LNCaP clone FGC (cell line): ENCODE measurements at regions not wholly inside any gene's neighbourhood (a gene's known extent, or its start where the extent isn't known, plus 50 kb on each side); places are given as distances from the start of the nearest gene placed in this dataset.

Experiments used
- DNase-seq: peaks from one replicate; pipeline ENCODE4 v3.0.0-alpha.2; 2011; ENCODE audit warnings: low read depth
- H3K4me3 ChIP-seq: 2 replicates; pipeline ENCODE4 v1.5.1; 2011; ENCODE audit warnings: mild to moderate bottlenecking, low read depth, low read length, control low read depth
- TF ChIP-seq, protein P1 (sequence below): IDR thresholded peaks from 2 replicates; pipeline ENCODE4 v1.5.1; 2012; ENCODE audit warnings: mild to moderate bottlenecking; ENCODE audit not compliant: control insufficient read depth, insufficient read depth; ENCODE audit errors: extremely low read depth

DNA sequence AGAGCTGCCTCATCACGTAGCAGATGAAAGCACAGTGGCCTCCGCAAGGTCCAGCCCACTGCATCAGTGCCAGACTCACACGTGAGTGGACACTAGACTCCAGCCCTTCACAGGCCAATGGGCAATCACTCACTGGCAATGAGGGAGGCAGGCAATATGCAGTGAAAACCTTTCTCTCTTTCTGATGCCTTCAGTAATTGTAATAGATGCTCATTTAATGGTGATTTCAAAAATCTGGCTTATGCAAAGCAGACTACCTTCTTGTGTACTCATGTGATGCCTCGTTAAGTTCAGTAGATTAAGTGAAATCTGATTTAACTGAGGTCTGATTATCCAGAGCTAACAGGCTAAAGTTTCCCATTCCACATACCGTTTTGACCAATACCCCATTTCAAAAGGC is 546.9 kb downstream of the MIAT start:
- no peak for DNase-seq
- no peak overlapping the region for H3K4me3 ChIP-seq
- TF ChIP-seq, protein P1, sequence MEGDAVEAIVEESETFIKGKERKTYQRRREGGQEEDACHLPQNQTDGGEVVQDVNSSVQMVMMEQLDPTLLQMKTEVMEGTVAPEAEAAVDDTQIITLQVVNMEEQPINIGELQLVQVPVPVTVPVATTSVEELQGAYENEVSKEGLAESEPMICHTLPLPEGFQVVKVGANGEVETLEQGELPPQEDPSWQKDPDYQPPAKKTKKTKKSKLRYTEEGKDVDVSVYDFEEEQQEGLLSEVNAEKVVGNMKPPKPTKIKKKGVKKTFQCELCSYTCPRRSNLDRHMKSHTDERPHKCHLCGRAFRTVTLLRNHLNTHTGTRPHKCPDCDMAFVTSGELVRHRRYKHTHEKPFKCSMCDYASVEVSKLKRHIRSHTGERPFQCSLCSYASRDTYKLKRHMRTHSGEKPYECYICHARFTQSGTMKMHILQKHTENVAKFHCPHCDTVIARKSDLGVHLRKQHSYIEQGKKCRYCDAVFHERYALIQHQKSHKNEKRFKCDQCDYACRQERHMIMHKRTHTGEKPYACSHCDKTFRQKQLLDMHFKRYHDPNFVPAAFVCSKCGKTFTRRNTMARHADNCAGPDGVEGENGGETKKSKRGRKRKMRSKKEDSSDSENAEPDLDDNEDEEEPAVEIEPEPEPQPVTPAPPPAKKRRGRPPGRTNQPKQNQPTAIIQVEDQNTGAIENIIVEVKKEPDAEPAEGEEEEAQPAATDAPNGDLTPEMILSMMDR, result no peak

DNA sequence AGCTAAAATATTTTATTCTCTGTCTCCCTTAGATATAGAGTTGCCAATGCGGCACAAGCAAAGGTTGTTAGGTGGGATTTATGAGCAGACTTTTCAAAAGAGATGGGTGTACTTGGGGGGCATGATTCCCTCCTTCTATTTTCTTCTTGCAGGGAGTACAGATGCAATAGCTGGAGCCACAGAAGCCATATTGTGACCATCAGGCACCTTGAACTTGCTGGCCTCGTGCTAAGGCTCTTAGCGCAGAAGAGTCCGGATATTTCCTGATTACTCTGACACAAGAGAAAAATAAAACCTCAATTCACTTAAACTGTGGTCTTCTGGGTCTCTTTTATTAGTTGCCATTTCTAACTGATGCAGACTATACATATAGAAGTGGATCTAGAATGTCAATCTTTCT is 547.4 kb downstream of the MIAT start:
- DNase-seq, result no peak
- TF ChIP-seq, protein P1, result no peak
- no peak overlapping the region for H3K4me3 ChIP-seq

DNA sequence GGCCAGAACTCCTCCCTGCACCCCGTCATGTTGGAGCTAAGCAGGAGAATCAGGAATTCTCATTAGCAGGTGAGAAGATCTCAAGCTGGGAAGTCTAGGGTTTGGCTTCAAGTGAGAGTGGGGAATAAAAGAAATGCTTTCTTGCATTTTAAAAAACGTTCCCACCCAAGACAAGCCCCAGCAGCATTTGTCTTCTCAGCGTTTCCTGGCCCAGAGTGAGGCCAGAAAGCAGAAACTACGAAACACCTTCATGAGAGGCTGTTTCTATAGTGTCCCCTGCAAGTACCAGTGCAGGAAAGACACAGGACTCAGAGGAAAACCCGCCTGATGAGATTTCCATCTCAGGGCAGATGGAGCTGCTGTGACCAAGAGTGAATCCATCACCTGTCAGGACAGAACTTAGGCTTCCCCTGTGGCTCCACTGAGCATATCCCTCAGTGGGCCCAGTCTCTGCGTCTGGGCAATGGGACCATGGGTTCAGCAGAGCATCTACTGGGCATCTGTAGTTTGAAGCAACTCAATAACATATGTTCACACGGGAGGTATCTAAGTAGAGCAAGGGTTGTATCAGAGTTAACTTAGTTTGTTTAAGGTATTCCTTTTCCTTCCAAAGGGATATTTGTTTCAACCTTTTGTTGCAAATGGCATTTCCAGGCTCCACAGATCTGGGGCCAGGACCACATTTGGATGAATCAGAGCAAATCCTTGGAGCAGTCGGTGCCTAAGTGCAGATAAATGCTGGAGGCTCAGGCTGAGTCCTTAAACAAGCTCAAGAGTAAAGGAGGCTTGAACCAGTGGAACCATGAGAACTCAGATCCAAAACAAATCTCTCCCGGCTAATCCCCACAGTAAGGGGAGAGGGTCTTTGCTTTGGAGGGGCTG is 548.3 kb downstream of the MIAT start:
- no peak for DNase-seq
- H3K4me3 ChIP-seq, result no peak overlapping the region
- TF ChIP-seq, protein P1, result no peak

DNA sequence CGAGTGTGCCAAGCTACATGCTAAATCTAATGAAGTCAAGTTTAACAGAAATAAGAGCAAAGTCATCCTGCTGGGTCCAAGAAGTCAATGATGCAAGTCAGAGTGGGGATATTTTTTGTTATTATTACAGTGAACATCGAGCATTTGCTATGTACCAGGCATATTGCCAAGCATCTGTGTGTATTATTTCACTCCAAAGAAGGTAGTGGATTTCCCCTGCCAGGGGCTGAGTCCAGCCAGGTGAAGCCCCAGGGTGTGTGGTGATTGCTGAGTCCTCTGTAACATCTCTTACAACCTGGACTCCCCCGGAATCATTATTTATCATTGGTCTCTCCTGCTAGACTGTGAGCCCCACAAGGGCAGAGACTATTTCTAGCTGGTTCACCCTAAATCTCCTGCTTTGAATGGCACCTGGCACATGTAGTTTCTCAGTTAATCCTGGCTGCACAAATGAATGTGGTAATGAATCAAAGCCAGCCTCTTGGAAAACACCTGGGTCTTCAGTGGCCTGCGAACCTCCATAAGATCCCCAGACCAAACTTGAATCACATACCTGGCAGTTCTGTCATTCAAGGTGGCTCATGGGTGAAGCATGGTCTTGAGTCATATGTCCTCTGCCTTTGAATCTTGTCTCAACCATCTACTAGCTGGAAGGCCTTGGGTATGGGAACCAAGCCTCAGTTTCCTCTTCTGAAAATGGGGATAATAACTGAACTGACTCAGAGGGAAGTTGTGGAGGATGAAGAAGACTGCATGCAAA is 549.2 kb downstream of the MIAT start:
- DNase-seq, result no peak
- no peak overlapping the region for H3K4me3 ChIP-seq
- TF ChIP-seq, protein P1, result no peak

DNA sequence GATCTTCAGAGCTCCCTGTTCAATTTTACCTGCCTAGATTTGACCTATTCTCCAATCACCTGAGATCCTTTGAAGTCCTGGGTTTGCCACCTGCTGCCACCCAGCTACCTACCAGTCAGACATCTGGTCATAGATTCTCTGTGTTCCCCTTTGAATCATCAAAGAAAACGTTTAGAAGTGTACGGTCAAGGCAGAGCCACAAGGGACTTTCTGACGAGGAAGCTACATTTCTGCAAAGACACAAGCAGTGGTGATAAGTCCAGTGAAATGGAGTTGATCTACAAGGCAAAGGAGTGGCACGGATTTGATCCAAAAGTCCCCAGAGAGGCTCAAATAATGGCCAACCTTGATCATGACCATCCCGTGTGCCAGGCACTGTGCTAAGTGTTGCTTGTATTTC is 549.9 kb downstream of the MIAT start:
- TF ChIP-seq, protein P1, result no peak
- DNase-seq, result no peak
- H3K4me3 ChIP-seq, result no peak overlapping the region

DNA sequence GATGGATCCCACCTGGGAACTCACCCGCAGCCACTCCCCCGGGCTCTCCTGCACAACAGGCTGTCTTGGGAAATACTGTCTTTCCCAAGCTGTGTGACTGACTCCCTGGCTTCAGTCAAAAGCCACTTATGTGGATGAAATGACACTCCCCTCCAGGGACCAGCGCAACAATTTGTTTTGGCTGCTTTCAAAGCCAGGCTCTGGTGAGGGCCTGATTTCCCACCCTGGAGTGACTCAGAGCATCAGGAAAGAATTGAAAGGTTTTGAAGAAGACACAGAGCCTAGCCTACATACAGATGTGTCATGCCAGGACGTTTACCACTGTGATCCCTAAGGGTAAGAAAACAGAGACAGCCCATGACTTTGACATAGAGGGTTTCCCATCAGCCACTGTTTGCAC is 550.5 kb downstream of the MIAT start:
- no peak for DNase-seq
- no peak overlapping the region for H3K4me3 ChIP-seq
- TF ChIP-seq, protein P1, result no peak
